GM18511 (cell line): ENCODE measurements at regions not wholly inside any gene's neighbourhood (a gene's known extent, or its start where the extent isn't known, plus 50 kb on each side); places are given as distances from the start of the nearest gene placed in this dataset.

ENCODE experiments used
- ATAC-seq: cut with Tn5 transposase; IDR thresholded peaks from one replicate; pipeline ENCODE4 v1.9.1; 2021; ENCODE audit warnings: mild to moderate bottlenecking, moderate library complexity; ENCODE audit not compliant: unreplicated experiment

DNA sequence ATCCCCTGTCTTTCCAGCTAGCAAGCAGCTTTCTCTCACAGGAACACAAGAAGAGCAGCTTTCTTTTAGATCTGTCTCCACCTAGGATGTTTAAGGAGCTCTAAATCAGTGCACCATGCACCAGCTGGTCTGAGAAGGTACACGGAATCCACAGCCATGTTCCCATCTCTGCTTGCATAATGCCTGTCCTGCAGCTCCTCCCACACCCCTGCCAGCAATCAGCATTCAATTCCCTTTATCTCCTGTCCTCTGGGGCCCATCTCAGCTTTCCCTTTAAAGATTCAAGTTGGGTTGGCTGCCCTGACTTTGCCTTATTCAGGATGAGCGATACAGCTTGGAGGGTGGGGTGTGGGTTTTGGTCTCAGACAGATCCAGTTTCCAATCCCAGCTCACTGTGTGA is 826.3 kb downstream of the BCL11B start:
- no peak for ATAC-seq

- ATAC-seq: no peak
These were observed 825.5 kb downstream of the BCL11B start for GRCh38 chr14:98446508-98446907.

GRCh38 chr14:98456231-98456630 is 815.8 kb downstream of the BCL11B start:
- no peak for ATAC-seq

DNA sequence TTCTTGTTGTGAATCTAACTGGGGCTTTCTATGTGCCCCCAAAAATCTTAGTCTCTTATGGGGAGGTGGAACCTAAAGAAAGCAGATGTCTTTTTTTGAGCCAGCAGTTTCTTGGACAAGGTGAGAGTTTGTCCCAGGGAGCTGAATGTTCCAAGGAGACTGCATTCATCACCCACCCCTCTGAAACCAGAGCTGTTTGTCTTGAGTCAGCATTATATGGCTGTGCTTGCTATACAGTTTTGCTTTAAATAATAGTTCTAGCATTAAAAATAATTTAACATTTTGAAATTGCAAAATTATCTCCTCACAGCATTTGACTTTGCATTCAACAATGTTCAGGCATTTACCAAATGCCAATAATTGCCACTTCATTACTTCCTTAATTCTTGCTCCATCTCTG is 813.3 kb downstream of the BCL11B start:
- ATAC-seq: no peak

- ATAC-seq: no peak
These were observed 809.1 kb downstream of the BCL11B start for GRCh38 chr14:98462908-98463307.

GRCh38 chr14:98466807-98467206 is 805.2 kb downstream of the BCL11B start:
- no peak for ATAC-seq

DNA sequence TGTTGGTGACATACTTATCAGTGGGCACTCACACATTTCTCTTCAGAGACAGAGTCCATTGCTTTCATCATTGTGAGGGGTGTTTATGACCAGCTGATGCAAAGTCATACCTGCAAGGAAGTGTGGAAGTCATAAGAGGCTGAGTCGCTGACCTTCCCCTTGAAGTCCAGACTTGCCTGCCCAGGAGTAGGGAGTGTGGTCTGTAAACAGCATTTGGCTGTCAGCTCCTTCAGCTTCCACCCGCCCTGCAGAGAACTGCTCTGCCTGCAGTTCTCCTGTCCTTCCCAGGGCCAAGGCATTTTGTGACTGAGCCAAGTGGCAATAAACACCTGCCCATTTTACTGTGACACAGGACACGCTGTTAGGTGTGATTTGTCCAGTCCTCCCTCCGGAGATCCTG is 801.3 kb downstream of the BCL11B start:
- no peak for ATAC-seq

DNA sequence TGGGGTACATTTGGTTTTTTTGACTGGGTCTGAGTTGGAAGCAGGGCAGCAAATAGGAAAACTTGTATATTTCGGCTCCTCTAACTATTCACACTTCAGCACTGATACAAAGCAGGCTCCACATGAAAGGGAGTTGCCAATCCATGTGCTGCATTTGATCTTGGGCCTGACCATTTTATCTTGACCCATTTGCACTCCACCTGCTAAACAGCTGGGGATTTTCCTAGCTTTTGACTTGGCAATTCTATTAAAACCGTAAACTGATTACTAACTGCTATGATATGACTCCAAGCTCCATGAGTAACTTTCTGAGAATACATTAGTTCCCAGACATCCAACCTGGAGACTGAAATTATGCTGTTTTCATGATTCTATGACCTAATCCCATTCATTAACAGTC is 797.1 kb downstream of the BCL11B start:
- ATAC-seq: no peak

DNA sequence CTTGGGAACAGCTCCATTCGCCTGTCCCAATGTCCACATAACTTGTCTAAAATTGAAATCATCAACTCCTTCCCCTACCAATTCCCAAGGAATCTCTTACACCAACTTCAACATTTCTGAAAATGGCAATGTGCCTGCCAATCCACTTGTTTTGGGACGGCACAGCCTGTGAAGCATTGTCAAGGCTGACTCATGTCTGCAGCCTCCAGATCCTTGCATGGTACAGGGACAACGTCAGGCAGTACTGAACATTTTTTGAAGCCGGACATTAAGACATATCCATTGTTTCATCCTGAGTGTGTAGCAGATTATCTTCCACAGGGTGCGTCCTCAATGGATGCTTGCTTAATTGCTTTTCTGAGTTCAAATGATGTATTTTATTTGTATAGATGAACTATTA is 794.1 kb downstream of the BCL11B start:
- ATAC-seq: no peak

- ATAC-seq: no peak
These were observed 782.9 kb downstream of the BCL11B start for GRCh38 chr14:98489115-98489514.

- ATAC-seq: no peak
These were observed 777.4 kb downstream of the BCL11B start for GRCh38 chr14:98494582-98494981.

- ATAC-seq: no peak
These were observed 773.7 kb downstream of the BCL11B start for GRCh38 chr14:98498019-98498885.

DNA sequence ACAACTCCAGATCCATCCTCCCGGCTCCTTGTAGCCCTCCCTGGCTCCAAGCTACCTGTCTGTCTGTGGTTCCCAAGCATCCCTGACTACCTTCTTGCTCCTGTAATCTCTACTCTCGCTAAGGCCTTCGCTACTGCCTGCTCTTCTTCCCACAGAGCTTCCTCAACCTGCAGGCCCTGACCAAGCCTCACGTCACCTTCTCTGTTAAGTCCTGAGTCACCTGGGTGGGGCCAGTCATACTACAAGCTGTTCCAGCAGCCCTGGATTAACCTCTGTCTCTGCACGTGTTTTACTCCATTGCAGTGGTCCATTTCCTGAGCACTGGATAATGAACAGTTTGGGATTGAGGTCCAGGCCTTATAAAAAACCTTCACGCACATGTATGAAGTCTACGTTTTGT is 770.7 kb downstream of the BCL11B start:
- no peak for ATAC-seq

GRCh38 chr14:98501836-98502235 is 770.2 kb downstream of the BCL11B start:
- ATAC-seq: no peak

DNA sequence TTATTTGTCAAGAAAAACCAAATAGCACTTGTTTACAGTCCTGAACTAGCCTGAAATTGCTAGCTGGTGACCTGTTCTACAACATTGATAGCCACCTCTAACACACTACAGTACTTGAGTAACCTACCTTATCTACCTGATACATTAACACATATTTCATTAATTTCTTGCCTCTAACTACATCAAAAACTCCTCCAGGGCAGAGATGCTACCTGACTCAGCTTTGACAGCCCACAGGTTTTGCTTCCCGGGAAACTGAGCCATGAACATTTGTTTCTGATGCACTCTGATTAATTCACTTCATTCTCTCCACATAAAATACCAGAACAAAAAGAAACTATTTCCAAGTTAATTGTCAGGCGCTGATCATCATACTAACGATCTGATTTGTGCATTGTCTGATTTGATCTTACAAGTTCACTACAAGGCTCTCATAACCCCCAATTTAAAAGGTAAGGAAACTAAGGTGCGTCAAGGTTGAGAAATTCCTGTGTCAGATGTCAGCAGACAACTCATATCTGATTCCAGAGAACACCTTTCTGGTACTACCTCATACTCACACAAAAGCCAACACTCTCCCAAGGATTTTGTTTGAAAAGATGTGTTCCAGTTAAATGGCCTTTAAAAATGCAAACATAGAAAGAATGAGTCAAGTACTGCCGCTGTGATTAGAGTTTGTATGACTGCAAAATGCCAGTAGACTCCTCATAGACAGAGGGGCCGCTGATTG is 768.7 kb downstream of the BCL11B start:
- no peak for ATAC-seq

- no peak for ATAC-seq
These were observed 764.7 kb downstream of the BCL11B start for GRCh38 chr14:98507264-98507663.

GRCh38 chr14:98510392-98510791 is 761.6 kb downstream of the BCL11B start:
- no peak for ATAC-seq

- ATAC-seq: no peak
These were observed 759.3 kb downstream of the BCL11B start for GRCh38 chr14:98512501-98513251.

DNA sequence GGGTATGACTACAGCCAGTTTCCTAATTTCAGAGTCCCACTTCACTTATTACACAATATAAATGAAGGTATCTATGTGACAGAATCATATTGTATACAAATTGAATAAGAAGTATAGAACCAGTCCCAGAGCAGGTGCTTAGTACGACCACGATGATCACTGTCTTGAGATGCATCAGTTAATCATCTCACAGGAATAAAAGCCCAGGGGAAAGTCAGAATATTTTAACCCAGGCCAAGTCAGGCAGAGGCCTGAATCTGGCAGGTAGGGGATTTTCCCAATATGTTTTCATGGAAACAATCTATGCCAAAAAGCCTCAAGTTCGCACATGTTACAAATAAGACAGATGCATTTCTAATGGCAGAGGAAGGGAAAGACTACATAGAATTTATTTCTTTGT is 758.4 kb downstream of the BCL11B start:
- no peak for ATAC-seq

DNA sequence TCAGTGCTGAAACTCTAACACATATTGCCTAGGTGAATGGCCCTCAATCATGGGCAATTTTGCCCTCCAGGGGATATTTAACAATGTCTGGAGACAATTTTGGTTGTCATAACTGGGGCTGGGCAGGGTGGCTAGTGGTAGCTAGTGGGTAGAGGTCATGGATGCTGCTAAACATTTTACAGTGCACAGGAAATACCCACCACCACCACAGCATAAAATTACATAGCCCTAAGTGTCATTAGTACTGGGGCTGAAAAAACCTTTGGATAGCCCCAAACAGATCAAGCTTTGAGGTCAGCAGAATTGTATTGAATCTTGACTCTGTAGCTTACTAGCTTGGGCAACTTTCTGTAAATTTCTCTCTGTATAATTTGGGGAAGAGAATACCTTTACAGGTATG is 758.0 kb downstream of the BCL11B start:
- no peak for ATAC-seq

GRCh38 chr14:98536256-98536655 is 735.7 kb downstream of the BCL11B start:
- ATAC-seq: no peak

DNA sequence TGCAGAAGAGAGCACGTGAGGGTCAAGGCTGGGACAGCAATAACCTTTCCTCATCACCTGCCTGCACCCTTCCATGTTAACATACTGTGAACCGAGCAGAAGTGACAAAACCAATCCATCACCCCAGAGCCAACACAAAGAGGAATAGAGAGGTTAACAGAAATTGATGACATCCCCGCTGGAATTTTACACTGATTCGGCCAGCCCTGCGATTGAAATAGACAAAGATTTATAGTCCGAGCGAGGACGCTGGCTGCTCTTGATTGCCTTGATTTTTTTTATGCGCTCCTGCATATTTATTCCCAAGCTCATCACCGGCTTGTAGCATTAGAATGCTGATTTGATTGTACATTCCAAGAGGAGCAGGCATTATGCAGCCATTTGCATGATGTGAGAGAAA is 729.7 kb downstream of the BCL11B start:
- no peak for ATAC-seq
